ENCODE measurements at regions not wholly inside any gene's neighbourhood (a gene's known extent, or its start where the extent isn't known, plus 50 kb on each side); places are given as distances from the start of the nearest gene placed in this dataset.

DNA sequence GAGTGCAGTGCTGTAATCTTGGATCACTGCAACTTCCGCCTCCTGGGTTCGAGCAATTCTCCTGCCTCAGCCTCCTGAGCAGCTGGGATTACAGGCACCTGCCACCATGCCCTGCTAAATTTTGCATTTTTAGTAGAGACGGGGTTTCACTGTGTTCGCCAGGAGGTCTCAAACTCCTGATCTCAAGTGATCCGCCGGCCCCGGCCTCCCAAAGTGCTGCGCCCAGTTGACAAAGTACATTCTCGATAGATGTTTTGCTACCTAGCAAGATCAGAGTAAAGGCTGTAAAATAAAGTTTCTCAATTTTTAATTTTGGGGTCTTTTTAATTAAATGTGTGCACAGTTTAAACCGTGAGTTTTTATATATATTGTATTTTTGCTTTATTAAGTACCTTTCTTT lies 248.9 kb downstream of the CCER1 start:
- TF ChIP-seq CTCF (IDR thresholded peaks at IDR 0.05), result no peak
- no peak for TF ChIP-seq POLR2A (IDR thresholded peaks at IDR 0.05)
